NCI-H1694 treated with DMSO at 0.1 percent for 48 hours (cell line): ENCODE measurements at regions not wholly inside any gene's neighbourhood (a gene's known extent, or its start where the extent isn't known, plus 50 kb on each side); places are given as distances from the start of the nearest gene placed in this dataset.
"Not testable (repeated sequence)": the region's sequence is repeated elsewhere in the genome, so short reads cannot be mapped to it uniquely, and the experiment has no call there.

ENCODE experiments used
- DNase-seq: peaks from one replicate; lab custom pipeline; 2025; lab: John Stamatoyannopoulos, UW

- DNase-seq = peak; percentile 95
Measured at GRCh38 chr7:26078437-26079336, 73.3 kb upstream of the NFE2L3 start.

GRCh38 chr7:26081638-26082037, 70.4 kb upstream of the NFE2L3 start:
- DNase-seq = no peak

GRCh38 chr7:26083113-26083512, 68.9 kb upstream of the NFE2L3 start:
- DNase-seq = no peak

- DNase-seq = no peak
Measured at GRCh38 chr7:26084418-26084817, 67.6 kb upstream of the NFE2L3 start.

GRCh38 chr7:26085771-26086170, 66.2 kb upstream of the NFE2L3 start:
- DNase-seq = no peak

GRCh38 chr7:26087321-26088091, 64.5 kb upstream of the NFE2L3 start:
- peak; percentile 80 for DNase-seq

- DNase-seq = not testable (repeated sequence)
Measured at GRCh38 chr7:26089469-26089868, 62.5 kb upstream of the NFE2L3 start.

GRCh38 chr7:26090927-26091519, 61.0 kb upstream of the NFE2L3 start:
- DNase-seq = peak; percentile 92

GRCh38 chr7:26091933-26092332, 60.1 kb upstream of the NFE2L3 start:
- DNase-seq = no peak

- no peak for DNase-seq
Measured at GRCh38 chr7:26093023-26093422, 59.0 kb upstream of the NFE2L3 start.

GRCh38 chr7:26096136-26096535, 55.9 kb upstream of the NFE2L3 start:
- DNase-seq = no peak

GRCh38 chr7:26097837-26098668, 53.9 kb upstream of the NFE2L3 start:
- no peak for DNase-seq

GRCh38 chr7:26099236-26099635, 52.8 kb upstream of the NFE2L3 start:
- DNase-seq = no peak

GRCh38 chr7:26100406-26101339, 51.3 kb upstream of the NFE2L3 start:
- no peak for DNase-seq

- no peak for DNase-seq
Measured at GRCh38 chr7:26101361-26102151, 50.4 kb upstream of the NFE2L3 start.

GRCh38 chr7:26102176-26102575, 49.8 kb upstream of the NFE2L3 start:
- DNase-seq = no peak
